HL-60 (cell line): ENCODE measurements at regions not wholly inside any gene's neighbourhood (a gene's known extent, or its start where the extent isn't known, plus 50 kb on each side); places are given as distances from the start of the nearest gene placed in this dataset.

ENCODE experiments used
- GABPA ChIP-seq: IDR thresholded peaks from 2 replicates; pipeline ENCODE4 v1.6.1; 2012; ENCODE audit warnings: low read depth
- POLR2AphosphoS5 ChIP-seq: IDR thresholded peaks from 2 replicates; pipeline ENCODE4 v1.6.1; 2012; ENCODE audit warnings: low read depth
- REST ChIP-seq: IDR thresholded peaks from 2 replicates; pipeline ENCODE4 v1.6.1; 2012; ENCODE audit warnings: low read depth; ENCODE audit not compliant: insufficient replicate concordance
- TF ChIP-seq, protein P1 (sequence below): IDR thresholded peaks from one replicate; pipeline ENCODE4 v1.5.1; 2011; ENCODE audit warnings: low read length, control low read depth, inconsistent platforms; ENCODE audit not compliant: insufficient read depth

DNA sequence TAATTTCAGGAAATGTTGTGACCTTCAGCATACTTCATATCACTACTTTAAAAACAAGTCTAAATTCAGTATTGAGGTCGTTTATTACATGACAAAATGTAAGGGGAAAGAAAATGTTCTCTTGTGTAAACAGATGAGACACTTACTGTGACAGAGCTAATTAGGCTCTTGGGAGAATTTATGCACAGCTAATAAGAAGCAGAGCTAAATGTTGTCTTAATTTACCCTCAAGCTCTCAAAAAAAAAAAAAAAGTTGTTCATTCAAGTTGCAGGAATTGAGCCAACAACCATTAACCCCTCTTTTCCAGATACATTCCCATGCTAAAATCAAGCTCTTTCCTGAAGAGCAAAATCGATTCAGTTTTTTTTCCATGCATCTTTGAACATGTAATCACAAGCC, 1419.4 kb downstream of the FSCB start:
- TF ChIP-seq POLR2AphosphoS5 (no peak), REST (no peak), GABPA (no peak)
- TF ChIP-seq, protein P1, sequence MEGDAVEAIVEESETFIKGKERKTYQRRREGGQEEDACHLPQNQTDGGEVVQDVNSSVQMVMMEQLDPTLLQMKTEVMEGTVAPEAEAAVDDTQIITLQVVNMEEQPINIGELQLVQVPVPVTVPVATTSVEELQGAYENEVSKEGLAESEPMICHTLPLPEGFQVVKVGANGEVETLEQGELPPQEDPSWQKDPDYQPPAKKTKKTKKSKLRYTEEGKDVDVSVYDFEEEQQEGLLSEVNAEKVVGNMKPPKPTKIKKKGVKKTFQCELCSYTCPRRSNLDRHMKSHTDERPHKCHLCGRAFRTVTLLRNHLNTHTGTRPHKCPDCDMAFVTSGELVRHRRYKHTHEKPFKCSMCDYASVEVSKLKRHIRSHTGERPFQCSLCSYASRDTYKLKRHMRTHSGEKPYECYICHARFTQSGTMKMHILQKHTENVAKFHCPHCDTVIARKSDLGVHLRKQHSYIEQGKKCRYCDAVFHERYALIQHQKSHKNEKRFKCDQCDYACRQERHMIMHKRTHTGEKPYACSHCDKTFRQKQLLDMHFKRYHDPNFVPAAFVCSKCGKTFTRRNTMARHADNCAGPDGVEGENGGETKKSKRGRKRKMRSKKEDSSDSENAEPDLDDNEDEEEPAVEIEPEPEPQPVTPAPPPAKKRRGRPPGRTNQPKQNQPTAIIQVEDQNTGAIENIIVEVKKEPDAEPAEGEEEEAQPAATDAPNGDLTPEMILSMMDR, result no peak
